Breast epithelium (tissue), 4 donors: ENCODE measurements at regions not wholly inside any gene's neighbourhood (a gene's known extent, or its start where the extent isn't known, plus 50 kb on each side); places are given as distances from the start of the nearest gene placed in this dataset.

ENCODE experiments used
- DNase-seq, 2 donors: peaks; one replicate each; pipeline ENCODE4 v3.0.0-alpha.2; 2019; ENCODE audit warnings: low spot score in 2 of 2
- H3K27ac ChIP-seq, 2 donors: fragments of 200-600 bp; sonication (generic) in 1 of 2; one replicate each; pipeline ENCODE4 v1.5.1; 2016 to 2019; ENCODE audit warnings: mild to moderate bottlenecking in 1 of 2
- H3K27me3 ChIP-seq, 2 donors: fragments of 200-600 bp; sonication (generic) in 1 of 2; one replicate each; pipeline versions ENCODE4 v1.5.1 to v1.6.0; 2017 to 2019; ENCODE audit warnings: control low read depth in 1 of 2, mild to moderate bottlenecking in 1 of 2
- H3K36me3 ChIP-seq: fragments of 200-600 bp; one replicate; pipeline ENCODE4 v1.5.1; 2019
- H3K4me1 ChIP-seq, 2 donors: fragments of 200-600 bp; sonication (generic); one replicate each; pipeline ENCODE4 v1.5.1; 2016 to 2019; ENCODE audit warnings: control low read depth in 1 of 2
- H3K4me3 ChIP-seq, 3 donors: fragments of 200-600 bp; sonication (generic); 1 replicate in 2 of 3; 2 replicates in 1 of 3; pipeline ENCODE4 v1.5.1; 2016 to 2019; ENCODE audit warnings: mild to moderate bottlenecking in 3 of 3, moderate library complexity in 2 of 3
- H3K9me3 ChIP-seq, 2 donors: fragments of 200-600 bp; sonication (generic) in 1 of 2; one replicate each; pipeline ENCODE4 v1.5.1; 2016 to 2019; ENCODE audit warnings: control low read depth in 1 of 2
- CTCF ChIP-seq, 3 donors: fragments of 450-650 bp; IDR thresholded peaks; one replicate each; pipeline ENCODE4 v1.5.1; 2016 to 2017; ENCODE audit warnings: antibody characterized with exemption in 3 of 3, mild to moderate bottlenecking in 3 of 3, moderate library complexity in 3 of 3
- POLR2A ChIP-seq: fragments of 450-650 bp; IDR thresholded peaks from one replicate; pipeline ENCODE4 v1.6.1; 2016; ENCODE audit warnings: antibody characterized with exemption, mild to moderate bottlenecking, moderate library complexity
- POLR2AphosphoS5 ChIP-seq, 3 donors: sonication (generic); formaldehyde crosslinking; IDR thresholded peaks; one replicate each; pipeline ENCODE4 v1.6.1; 2017; ENCODE audit warnings: antibody characterized with exemption in 3 of 3
- intact Hi-C: fragments of 100-400 bp; cut with DNase I; formaldehyde crosslinking; loops from one replicate; pipeline ENCODE4 v1.15.1; 2023; ENCODE audit warnings: low total_unique reads

GRCh38 chr5:68965926-68966325 is 127.9 kb upstream of the SLC30A5 start:
- Histone ChIP-seq H3K27ac (no peak overlapping the region), H3K36me3 (no peaks in the 10 kb centered on the region), H3K4me3 (no peak overlapping the region), H3K9me3 (no peaks in the 10 kb centered on the region), H3K4me1 (no peaks in the 10 kb centered on the region), H3K27me3 (no peaks in the 10 kb centered on the region)
- intact Hi-C loops = loop anchor here (10.0 kb wide), 1 partner anchor 361 kb away; no protein-coding TSS in a partner anchor
- TF ChIP-seq CTCF (IDR thresholded peaks at IDR 0.05) = no peak
- TF ChIP-seq POLR2A = no peak
- no peak for DNase-seq

- Histone ChIP-seq H3K36me3 (no peaks in the 10 kb centered on the region), H3K4me3 (no peak overlapping the region), H3K27ac (no peak overlapping the region), H3K4me1 (no peaks in the 10 kb centered on the region), H3K27me3 (no peaks in the 10 kb centered on the region), H3K9me3 (no peaks in the 10 kb centered on the region)
- no peak for DNase-seq
- TF ChIP-seq POLR2AphosphoS5 (IDR thresholded peaks at IDR 0.05) (no peak), CTCF (IDR thresholded peaks at IDR 0.05) (no peak), POLR2A (no peak)
- intact Hi-C loops = loop anchor here (10.0 kb wide), 1 partner anchor 362 kb away; no protein-coding TSS in a partner anchor
Measured at GRCh38 chr5:68966596-68966995, 127.2 kb upstream of the SLC30A5 start.

- H3K4me1 ChIP-seq = no peaks in the 10 kb centered on the region
- no peaks in the 10 kb centered on the region for H3K36me3 ChIP-seq
- no peak for DNase-seq
- TF ChIP-seq CTCF (IDR thresholded peaks at IDR 0.05) = no peak
- intact Hi-C loops = loop anchor here (10.0 kb wide), 1 partner anchor 364 kb away; no protein-coding TSS in a partner anchor
- no peak overlapping the region for H3K4me3 ChIP-seq
- no peak overlapping the region for H3K27ac ChIP-seq
- H3K27me3 ChIP-seq = no peaks in the 10 kb centered on the region
- no peaks in the 10 kb centered on the region for H3K9me3 ChIP-seq
Measured at GRCh38 chr5:68968429-68968828, 125.4 kb upstream of the SLC30A5 start.

- TF ChIP-seq POLR2A (no peak), POLR2AphosphoS5 (IDR thresholded peaks at IDR 0.05) (no peak), CTCF (IDR thresholded peaks at IDR 0.05) (no peak)
- no peaks in the 10 kb centered on the region for H3K27me3 ChIP-seq
- H3K9me3 ChIP-seq = peaks cover 1 to 5% of the 10 kb centered on the region in 2 donors
- DNase-seq = no peak
- no peaks in the 10 kb centered on the region for H3K4me1 ChIP-seq
- no peak overlapping the region for H3K4me3 ChIP-seq
- no peaks in the 10 kb centered on the region for H3K36me3 ChIP-seq
- H3K27ac ChIP-seq = no peak overlapping the region
- intact Hi-C loops = loop anchor here (10.0 kb wide), 1 partner anchor 1056 kb away; no protein-coding TSS in a partner anchor
Measured at GRCh38 chr5:68970617-68971016, 123.2 kb upstream of the SLC30A5 start.

GRCh38 chr5:68973696-68974095 is 120.1 kb upstream of the SLC30A5 start:
- H3K4me3 ChIP-seq = no peak overlapping the region
- no peaks in the 10 kb centered on the region for H3K36me3 ChIP-seq
- H3K27me3 ChIP-seq = no peaks in the 10 kb centered on the region
- DNase-seq = no peak
- peaks cover 5 to 14% of the 10 kb centered on the region in 2 donors for H3K9me3 ChIP-seq
- no peak overlapping the region for H3K27ac ChIP-seq
- TF ChIP-seq CTCF (IDR thresholded peaks at IDR 0.05) (no peak), POLR2A (no peak), POLR2AphosphoS5 (IDR thresholded peaks at IDR 0.05) (no peak)
- H3K4me1 ChIP-seq = no peaks in the 10 kb centered on the region
- intact Hi-C loops = loop anchor here (10.0 kb wide), 1 partner anchor 1059 kb away; no protein-coding TSS in a partner anchor
